H1 (cell line): ENCODE measurements at regions not wholly inside any gene's neighbourhood (a gene's known extent, or its start where the extent isn't known, plus 50 kb on each side); places are given as distances from the start of the nearest gene placed in this dataset.

Experiments used
- CTCF ChIA-PET: fragments of 300-600 bp; sonication (Branson Sonifier 250); formaldehyde crosslinking; loops from one replicate; lab custom pipeline; 2021; ENCODE audit not compliant: partially characterized antibody; lab: Charles Lee
- POLR2A ChIA-PET: fragments of 300-600 bp; sonication (Branson Sonifier 250); formaldehyde crosslinking; loops from one replicate; lab custom pipeline; 2021; ENCODE audit warnings: inconsistent platforms; ENCODE audit not compliant: partially characterized antibody; lab: Charles Lee
- DNase-seq, 2 experiments: peaks; one replicate each; pipeline versions ENCODE4 v3.0.0 to v3.0.0-alpha.2; 2010 to 2022; ENCODE audit warnings: low spot score in 2 of 2, low read depth in 1 of 2, mixed read lengths in 1 of 2
- FAIRE-seq: peaks from 2 replicates; lab custom pipeline; 2011; peaks lifted over from hg19 to GRCh38; lab: Jason Lieb, UNC
- H2AFZ ChIP-seq: 2 replicates; pipeline ENCODE4 v1.8.1; 2012; ENCODE audit warnings: low read length, inconsistent platforms
- H2AK5ac ChIP-seq: 2 replicates; pipeline ENCODE4 v1.6.1; 2013; ENCODE audit warnings: low read depth, low read length
- H2BK120ac ChIP-seq: replicated peaks from 2 replicates; pipeline ENCODE3; 2013; ENCODE audit warnings: low read depth, low read length, inconsistent platforms
- H2BK12ac ChIP-seq: 2 replicates; pipeline ENCODE4 v1.6.1; 2013; ENCODE audit warnings: low read depth, low read length
- H2BK15ac ChIP-seq: 2 replicates; pipeline ENCODE4 v1.6.1; 2013; ENCODE audit warnings: low read length
- H2BK20ac ChIP-seq: 2 replicates; pipeline ENCODE4 v1.6.1; 2013; ENCODE audit warnings: low read length
- H2BK5ac ChIP-seq: 2 replicates; pipeline ENCODE4 v1.6.1; 2013; ENCODE audit warnings: low read depth, low read length
- H3K14ac ChIP-seq: 2 replicates; pipeline ENCODE4 v1.6.1; 2013; ENCODE audit warnings: inconsistent platforms; ENCODE audit not compliant: insufficient read length
- H3K18ac ChIP-seq: 2 replicates; pipeline ENCODE4 v1.6.1; 2013; ENCODE audit warnings: low read length; ENCODE audit errors: extremely low read depth
- H3K23ac ChIP-seq: 2 replicates; pipeline ENCODE4 v1.6.1; 2013; ENCODE audit warnings: inconsistent platforms; ENCODE audit not compliant: insufficient read length
- H3K23me2 ChIP-seq: 2 replicates; pipeline ENCODE4 v1.6.1; 2013; ENCODE audit warnings: low read depth, low read length
- H3K27ac ChIP-seq: 2 replicates; pipeline ENCODE4 v1.6.1; 2011; ENCODE audit warnings: low read depth, low read length, inconsistent platforms
- H3K27me3 ChIP-seq, 4 experiments: replicated peaks in 1 of 4; 1 replicate in 1 of 4; 2 replicates in 3 of 4; pipeline versions ENCODE4 v1.6.1 to v1.8.1; 2011 to 2013; ENCODE audit warnings: low read length in 3 of 4, mild to moderate bottlenecking in 3 of 4, inconsistent platforms in 2 of 4, mixed read lengths in 2 of 4, moderate library complexity in 1 of 4; ENCODE audit not compliant: control insufficient read depth in 3 of 4, insufficient read depth in 3 of 4; ENCODE audit errors: extremely low read depth in 1 of 4
- H3K36me3 ChIP-seq, 4 experiments: 2 replicates each; pipeline versions ENCODE4 v1.6.1 to v1.8.1; 2011 to 2013; ENCODE audit warnings: mild to moderate bottlenecking in 4 of 4, low read length in 3 of 4, moderate library complexity in 2 of 4, control low read depth in 1 of 4, inconsistent platforms in 1 of 4; ENCODE audit not compliant: insufficient read depth in 4 of 4, control insufficient read depth in 2 of 4
- H3K4ac ChIP-seq: replicated peaks from 2 replicates; pipeline ENCODE3; 2013; ENCODE audit warnings: low read length, low read depth, mixed read lengths, inconsistent platforms; ENCODE audit not compliant: insufficient read length
- H3K4me1 ChIP-seq, 4 experiments: replicated peaks in 1 of 4; 1 replicate in 1 of 4; 2 replicates in 3 of 4; pipeline versions ENCODE4 v1.6.1 to v1.8.1; 2011 to 2013; ENCODE audit warnings: low read length in 3 of 4, inconsistent platforms in 2 of 4, mixed read lengths in 1 of 4; ENCODE audit not compliant: insufficient read depth in 4 of 4, control insufficient read depth in 3 of 4
- H3K4me2 ChIP-seq, 2 experiments: 2 replicates each; pipeline versions ENCODE4 v1.6.1 to v1.8.1; 2011 to 2013; ENCODE audit warnings: low read depth in 2 of 2, low read length in 2 of 2, control low read depth in 1 of 2, inconsistent platforms in 1 of 2, mild to moderate bottlenecking in 1 of 2; ENCODE audit not compliant: insufficient read depth in 1 of 2
- H3K4me3 ChIP-seq, 4 experiments: fragments of 200-600, 300-600 bp in 1 of 4; sonication (generic), shearing (Covaris generic), sonication (Bioruptor Twin) in 1 of 4; 2 replicates each; pipeline versions ENCODE4 v1.5.1 to v1.8.1; 2011 to 2016; ENCODE audit warnings: low read length in 4 of 4, low read depth in 3 of 4, control low read depth in 2 of 4, inconsistent platforms in 2 of 4, mild to moderate bottlenecking in 2 of 4, mixed read lengths in 1 of 4, moderate library complexity in 1 of 4; ENCODE audit not compliant: insufficient read depth in 2 of 4; ENCODE audit errors: extremely low read depth in 1 of 4
- H3K56ac ChIP-seq: replicated peaks from 2 replicates; pipeline ENCODE3; 2013; ENCODE audit warnings: low read depth, mild to moderate bottlenecking, mixed read lengths, low read length, inconsistent platforms; ENCODE audit not compliant: insufficient read length
- H3K79me1 ChIP-seq: 2 replicates; pipeline ENCODE4 v1.6.1; 2013; ENCODE audit warnings: low read depth, low read length, control low read depth
- H3K79me2 ChIP-seq, 2 experiments: 2 replicates each; pipeline versions ENCODE4 v1.6.1 to v1.8.1; 2012 to 2013; ENCODE audit warnings: low read length in 2 of 2, mild to moderate bottlenecking in 2 of 2, inconsistent platforms in 1 of 2; ENCODE audit not compliant: insufficient read depth in 2 of 2, control insufficient read depth in 1 of 2
- H3K9ac ChIP-seq, 4 experiments: replicated peaks in 1 of 4; 1 replicate in 1 of 4; 2 replicates in 3 of 4; pipeline versions ENCODE4 v1.6.1 to v1.8.1; 2011 to 2013; ENCODE audit warnings: low read depth in 3 of 4, low read length in 3 of 4, control low read depth in 2 of 4, mild to moderate bottlenecking in 2 of 4, moderate library complexity in 2 of 4, inconsistent platforms in 1 of 4; ENCODE audit errors: extremely low read depth in 1 of 4
- H3K9me3 ChIP-seq, 2 experiments: 2 replicates each; pipeline versions ENCODE4 v1.6.1 to v1.8.1; 2012 to 2013; ENCODE audit warnings: mild to moderate bottlenecking in 2 of 2, moderate library complexity in 2 of 2, control low read depth in 1 of 2, inconsistent platforms in 1 of 2, low read depth in 1 of 2, low read length in 1 of 2, mixed read lengths in 1 of 2; ENCODE audit not compliant: insufficient read depth in 2 of 2
- H4K20me1 ChIP-seq, 2 experiments: replicated peaks in 1 of 2; 2 replicates each; pipeline versions ENCODE3 to v1.8.1; 2011 to 2013; ENCODE audit warnings: inconsistent platforms in 2 of 2, low read length in 2 of 2, mild to moderate bottlenecking in 1 of 2; ENCODE audit not compliant: insufficient read depth in 2 of 2, control insufficient read depth in 1 of 2
- H4K5ac ChIP-seq: 2 replicates; pipeline ENCODE4 v1.6.1; 2013; ENCODE audit warnings: low read length, low read depth, mixed read lengths, inconsistent platforms; ENCODE audit not compliant: insufficient read length
- H4K8ac ChIP-seq: 2 replicates; pipeline ENCODE4 v1.8.0; 2013; ENCODE audit warnings: mild to moderate bottlenecking, moderate library complexity, low read length, inconsistent platforms; ENCODE audit not compliant: insufficient read depth; ENCODE audit errors: extremely low read depth
- H4K91ac ChIP-seq: replicated peaks from 2 replicates; pipeline ENCODE3; 2013; ENCODE audit warnings: low read length, mixed read lengths, inconsistent platforms; ENCODE audit not compliant: insufficient read length
- ASH2L ChIP-seq: fragments of 200-600, 300-600 bp; sonication (generic); IDR thresholded peaks from one replicate; pipeline ENCODE4 v1.7.1; 2017; ENCODE audit warnings: low read length
- BRCA1 ChIP-seq: IDR thresholded peaks from 2 replicates; pipeline ENCODE4 v1.6.1; 2012; ENCODE audit warnings: low read depth, low read length, improper control_type of control experiment
- CHD1 ChIP-seq: IDR thresholded peaks from 2 replicates; pipeline ENCODE4 v1.6.1; 2012; ENCODE audit warnings: low read depth, low read length, improper control_type of control experiment
- EGR1 ChIP-seq: IDR thresholded peaks from 2 replicates; pipeline ENCODE4 v1.6.1; 2011; ENCODE audit warnings: low read depth, low read length, borderline replicate concordance
- FOSL1 ChIP-seq: IDR thresholded peaks from 2 replicates; pipeline ENCODE4 v1.6.1; 2011; ENCODE audit warnings: mild to moderate bottlenecking, low read depth, low read length, moderate library complexity; ENCODE audit not compliant: insufficient read depth
- JUND ChIP-seq: IDR thresholded peaks from 2 replicates; pipeline ENCODE4 v1.6.1; 2011; ENCODE audit warnings: mild to moderate bottlenecking, improper control_type of control experiment, low read length
- NANOG ChIP-seq: IDR thresholded peaks from 2 replicates; pipeline ENCODE4 v1.6.1; 2011; ENCODE audit warnings: low read length, low read depth, mild to moderate bottlenecking, inconsistent platforms; ENCODE audit not compliant: insufficient read depth, poor library complexity, severe bottlenecking
- POU5F1 ChIP-seq: IDR thresholded peaks from 2 replicates; pipeline ENCODE4 v1.6.1; 2011; ENCODE audit warnings: low read depth, mild to moderate bottlenecking, low read length, moderate library complexity
- RXRA ChIP-seq: IDR thresholded peaks from 2 replicates; pipeline ENCODE4 v1.6.1; 2011; ENCODE audit warnings: low read depth, mild to moderate bottlenecking, low read length, moderate library complexity; ENCODE audit not compliant: insufficient read depth
- SP1 ChIP-seq: IDR thresholded peaks from 2 replicates; pipeline ENCODE4 v1.6.1; 2011; ENCODE audit warnings: low read depth, low read length
- SP2 ChIP-seq: IDR thresholded peaks from 2 replicates; pipeline ENCODE4 v1.6.1; 2012; ENCODE audit warnings: mild to moderate bottlenecking, low read length, inconsistent platforms
- SUZ12 ChIP-seq: fragments of 200-600 bp; sonication (generic); IDR thresholded peaks from 2 replicates; pipeline ENCODE4 v1.6.1; 2012; ENCODE audit warnings: mild to moderate bottlenecking, inconsistent platforms, low read length, moderate library complexity, mixed read lengths
- TAF1 ChIP-seq: IDR thresholded peaks from 2 replicates; pipeline ENCODE4 v1.6.1; 2011; ENCODE audit warnings: mild to moderate bottlenecking, low read depth, low read length
- TF ChIP-seq, protein P1 (sequence below): IDR thresholded peaks from 2 replicates; pipeline ENCODE4 v1.6.1; 2012; ENCODE audit warnings: low read length, inconsistent platforms
- TF ChIP-seq, protein P2 (sequence below): IDR thresholded peaks from 2 replicates; pipeline ENCODE4 v1.6.1; 2011; ENCODE audit warnings: low read depth, mild to moderate bottlenecking, low read length; ENCODE audit not compliant: insufficient read depth

GRCh38 chr1:115436596-115436995 lies 98.5 kb upstream of the NGF start:
- no peak overlapping the region for H3K4me3 ChIP-seq
- no peak overlapping the region for H3K14ac ChIP-seq
- no peaks in the 10 kb centered on the region for H4K20me1 ChIP-seq
- POLR2A ChIA-PET = no interaction called here
- H3K79me1 ChIP-seq = no peaks in the 10 kb centered on the region
- H2BK12ac ChIP-seq = no peak overlapping the region
- DNase-seq = no peak
- no peaks in the 10 kb centered on the region for H3K23me2 ChIP-seq
- FAIRE-seq = no peak
- no peaks in the 10 kb centered on the region for H3K9me3 ChIP-seq
- no peaks in the 10 kb centered on the region; a peak in 1 of 7 replicates for H3K27me3 ChIP-seq
- H2BK5ac ChIP-seq = no peak overlapping the region
- CTCF ChIA-PET = interaction anchor here (1.4 kb wide), 1 partner anchor 33 kb away, joined by 6 read pairs; no protein-coding TSS in a partner anchor
- no peak overlapping the region for H3K27ac ChIP-seq
- H4K8ac ChIP-seq = no peak overlapping the region
- H2BK15ac ChIP-seq = no peak overlapping the region
- H2BK20ac ChIP-seq = no peak overlapping the region
- H3K4me1 ChIP-seq = peaks cover 0 to 7% (median 6%) of the 10 kb centered on the region in 4 experiments; a peak in 6 of 7 replicates
- no peak overlapping the region for H3K56ac ChIP-seq
- H4K91ac ChIP-seq = no peak overlapping the region
- no peak overlapping the region for H3K18ac ChIP-seq
- H3K79me2 ChIP-seq = no peaks in the 10 kb centered on the region
- no peak overlapping the region for H3K4ac ChIP-seq
- H2BK120ac ChIP-seq = no peak overlapping the region
- H4K5ac ChIP-seq = no peak overlapping the region
- H3K23ac ChIP-seq = no peak overlapping the region
- H2AK5ac ChIP-seq = no peak overlapping the region
- peak overlapping the region in 1 of 2 experiments; percentile 39; a peak in 1 of 4 replicates for H3K4me2 ChIP-seq
- no peak overlapping the region for H2AFZ ChIP-seq
- H3K9ac ChIP-seq = no peak overlapping the region
- H3K36me3 ChIP-seq = no peaks in the 10 kb centered on the region
- TF ChIP-seq RXRA (no peak), ASH2L (no peak), POU5F1 (no peak), SP2 (no peak), CHD1 (no peak), FOSL1 (no peak), BRCA1 (no peak), NANOG (no peak), SP1 (no peak), TAF1 (no peak), EGR1 (no peak), SUZ12 (no peak), JUND (no peak)
- TF ChIP-seq, protein P1, sequence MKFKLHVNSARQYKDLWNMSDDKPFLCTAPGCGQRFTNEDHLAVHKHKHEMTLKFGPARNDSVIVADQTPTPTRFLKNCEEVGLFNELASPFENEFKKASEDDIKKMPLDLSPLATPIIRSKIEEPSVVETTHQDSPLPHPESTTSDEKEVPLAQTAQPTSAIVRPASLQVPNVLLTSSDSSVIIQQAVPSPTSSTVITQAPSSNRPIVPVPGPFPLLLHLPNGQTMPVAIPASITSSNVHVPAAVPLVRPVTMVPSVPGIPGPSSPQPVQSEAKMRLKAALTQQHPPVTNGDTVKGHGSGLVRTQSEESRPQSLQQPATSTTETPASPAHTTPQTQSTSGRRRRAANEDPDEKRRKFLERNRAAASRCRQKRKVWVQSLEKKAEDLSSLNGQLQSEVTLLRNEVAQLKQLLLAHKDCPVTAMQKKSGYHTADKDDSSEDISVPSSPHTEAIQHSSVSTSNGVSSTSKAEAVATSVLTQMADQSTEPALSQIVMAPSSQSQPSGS = no peak
- TF ChIP-seq, protein P2, sequence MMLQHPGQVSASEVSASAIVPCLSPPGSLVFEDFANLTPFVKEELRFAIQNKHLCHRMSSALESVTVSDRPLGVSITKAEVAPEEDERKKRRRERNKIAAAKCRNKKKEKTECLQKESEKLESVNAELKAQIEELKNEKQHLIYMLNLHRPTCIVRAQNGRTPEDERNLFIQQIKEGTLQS = no peak
